NCI-H2227 treated with DMSO at 0.1 percent for 48 hours (cell line): ENCODE measurements at regions not wholly inside any gene's neighbourhood (a gene's known extent, or its start where the extent isn't known, plus 50 kb on each side); places are given as distances from the start of the nearest gene placed in this dataset.
A peak's percentile ranks its signal among the peaks of the same experiment; 100 is the strongest.
"Not testable (repeated sequence)": the region's sequence is repeated elsewhere in the genome, so short reads cannot be mapped to it uniquely, and the experiment has no call there.

Experiments used
- DNase-seq: peaks from one replicate; lab custom pipeline; 2025; lab: John Stamatoyannopoulos, UW

DNA sequence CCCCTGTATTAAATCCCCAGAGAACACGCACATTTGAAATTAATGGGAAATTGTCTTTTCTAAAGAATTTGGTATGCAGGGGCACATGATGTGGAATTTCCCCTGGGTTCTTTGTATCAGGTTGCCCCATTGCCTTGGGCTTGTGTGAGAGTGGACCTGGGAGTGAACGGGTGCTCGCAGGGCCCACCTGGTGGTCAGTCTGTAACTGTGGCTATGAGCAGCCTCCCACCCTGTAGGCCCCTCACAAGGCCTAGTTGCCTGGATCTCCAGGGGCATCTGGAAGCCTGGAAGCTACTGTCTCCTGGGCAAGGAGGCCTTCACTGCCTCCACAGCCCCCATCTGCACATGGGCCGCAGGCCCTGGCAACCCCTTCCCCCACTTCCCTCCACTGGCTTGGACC is 96.7 kb downstream of the SLC25A47 start:
- DNase-seq: no peak

DNA sequence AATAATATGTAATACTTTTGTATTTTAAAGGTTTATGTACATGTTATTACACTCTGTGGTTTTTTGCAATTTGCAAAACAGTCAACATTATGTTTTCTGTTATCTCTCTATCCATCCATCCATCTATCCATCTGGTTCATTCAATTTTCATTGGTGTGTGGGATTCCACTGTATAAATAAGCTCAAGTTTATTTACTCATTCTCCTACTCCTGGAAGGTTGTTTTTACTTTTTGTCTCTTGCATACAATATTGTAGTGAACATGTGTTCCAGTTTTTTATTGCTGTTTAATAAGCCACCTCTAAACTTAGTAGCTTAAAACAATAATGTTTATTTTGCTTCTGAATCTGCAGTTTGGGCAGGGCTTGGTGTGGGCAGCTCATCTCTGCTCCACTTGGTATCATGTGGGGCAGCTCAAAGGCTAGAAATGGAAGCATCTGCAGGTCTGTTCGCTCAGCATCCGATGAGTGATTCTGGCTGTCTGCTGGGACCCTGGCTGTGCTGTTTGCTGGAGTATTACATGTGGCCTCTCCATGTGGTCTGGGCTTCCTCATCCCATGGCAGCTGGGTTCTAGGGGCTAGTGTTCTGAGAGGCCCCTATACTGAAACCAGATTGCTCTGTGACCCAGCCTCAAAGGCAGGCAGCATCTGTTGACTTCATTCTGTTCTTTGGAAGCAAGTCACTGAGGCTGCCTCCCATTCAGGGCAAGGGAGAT is 98.8 kb downstream of the SLC25A47 start:
- no peak for DNase-seq

DNA sequence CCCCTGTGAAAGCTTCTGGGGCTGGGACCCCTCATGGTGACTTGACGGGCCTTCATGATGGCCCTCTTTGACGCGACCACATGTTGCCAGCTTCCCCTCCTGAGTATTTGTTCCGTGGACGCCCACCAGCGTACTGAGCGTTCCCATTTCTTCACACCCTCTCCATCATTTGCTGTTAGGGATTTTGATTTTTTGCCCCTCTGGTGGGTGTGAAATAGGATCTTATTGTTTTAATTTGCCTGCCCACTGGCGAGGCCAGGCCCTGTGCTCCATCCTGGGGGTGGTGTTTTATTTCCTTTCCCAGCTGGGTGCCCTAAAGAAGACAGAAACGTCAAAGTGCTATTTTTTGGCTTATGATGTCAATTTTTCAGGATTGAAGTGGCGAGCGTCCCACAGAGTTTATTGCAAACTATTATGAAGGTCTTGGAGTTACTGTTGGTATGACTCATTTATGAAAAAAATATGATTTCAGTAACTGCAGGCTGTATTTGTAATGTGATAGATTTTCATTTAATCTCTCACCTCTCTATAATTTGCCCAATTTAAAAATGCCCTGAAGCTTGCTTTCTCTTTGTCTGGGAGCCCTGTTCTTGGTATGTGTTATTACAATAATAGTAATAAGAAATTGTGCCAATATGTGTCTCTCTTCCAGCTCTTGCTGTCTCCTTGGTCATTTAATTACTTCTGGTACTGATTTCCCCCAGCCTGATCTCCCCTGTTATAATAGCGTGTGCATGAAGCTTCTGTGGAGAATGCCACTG is 99.6 kb downstream of the SLC25A47 start:
- peak; percentile 84 for DNase-seq

DNA sequence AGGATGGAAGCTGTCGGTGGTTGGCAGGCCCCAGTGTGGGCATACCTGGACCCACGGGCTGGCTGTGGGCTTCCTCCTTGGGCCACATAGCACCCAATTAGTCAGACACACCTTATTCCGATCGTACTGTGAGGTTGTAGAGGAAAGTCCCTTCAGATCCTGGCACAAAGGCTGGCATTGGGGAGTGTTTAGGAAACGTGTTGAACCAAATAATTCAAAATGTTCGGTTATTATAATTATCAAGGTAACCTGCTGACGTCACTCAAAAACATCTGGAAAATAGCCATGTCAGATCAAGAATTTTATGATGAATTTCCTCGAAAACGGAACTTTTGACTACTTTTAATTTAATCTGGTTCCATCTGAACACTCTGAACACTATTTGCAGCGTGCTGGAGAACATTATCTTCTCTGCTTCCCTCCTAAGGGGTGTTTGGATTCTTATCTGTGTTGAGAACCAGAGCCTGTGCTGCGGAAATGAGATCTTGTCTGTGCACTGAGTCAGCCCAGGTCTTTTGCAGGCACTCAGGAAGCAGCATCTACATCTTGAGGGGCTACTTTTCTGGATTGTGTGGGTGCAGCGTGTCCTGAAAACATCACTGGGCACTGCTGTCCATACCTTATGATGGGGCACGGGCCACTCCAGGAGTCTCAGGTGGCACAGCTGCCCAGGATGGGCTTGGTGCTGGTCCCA is 100.3 kb downstream of the SLC25A47 start:
- no peak for DNase-seq

DNA sequence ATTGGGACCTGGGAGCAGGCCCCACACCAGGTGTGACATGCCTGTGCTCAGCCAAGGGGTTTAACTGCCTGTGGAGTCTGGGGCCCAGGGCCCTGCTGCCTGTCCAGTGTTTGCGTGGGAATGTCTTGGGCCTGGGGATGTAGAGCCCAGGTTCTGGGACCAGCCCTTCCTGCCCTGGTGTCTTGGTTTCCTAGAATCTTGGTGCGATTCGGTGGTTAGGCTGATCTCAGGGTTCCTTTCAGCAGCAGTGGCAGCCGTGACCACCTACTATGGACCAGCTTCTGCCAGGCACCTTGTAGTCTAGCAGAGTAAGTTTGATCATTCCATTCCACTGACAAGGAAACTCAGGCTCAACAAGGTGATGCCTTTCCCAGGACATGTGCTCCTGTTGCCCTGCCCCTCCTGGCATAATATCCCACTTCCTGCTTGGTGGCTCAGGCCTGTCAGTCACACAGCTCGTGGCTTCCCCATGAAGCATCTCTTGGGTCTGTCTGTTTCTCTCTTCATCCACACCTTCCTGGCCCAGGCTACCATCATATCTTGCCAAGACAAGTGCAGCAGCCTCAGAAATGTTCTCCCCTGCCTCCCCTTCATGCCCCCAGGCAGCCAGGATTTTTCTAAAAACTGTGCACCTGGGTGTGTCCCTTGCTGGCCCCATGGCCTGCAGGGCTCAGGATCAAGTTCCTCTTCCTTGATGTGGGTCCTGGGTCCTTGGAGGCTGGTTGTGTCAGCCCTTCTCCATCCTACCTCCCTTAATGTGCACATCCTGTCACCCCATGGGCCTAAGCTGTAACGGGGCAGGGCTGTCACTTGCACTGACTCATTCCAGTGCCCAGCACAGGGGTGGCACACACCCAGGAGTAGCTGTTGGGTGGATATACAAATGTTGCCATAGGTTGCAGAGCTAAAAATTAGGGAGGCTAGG is 101.6 kb downstream of the SLC25A47 start:
- DNase-seq: no peak

DNA sequence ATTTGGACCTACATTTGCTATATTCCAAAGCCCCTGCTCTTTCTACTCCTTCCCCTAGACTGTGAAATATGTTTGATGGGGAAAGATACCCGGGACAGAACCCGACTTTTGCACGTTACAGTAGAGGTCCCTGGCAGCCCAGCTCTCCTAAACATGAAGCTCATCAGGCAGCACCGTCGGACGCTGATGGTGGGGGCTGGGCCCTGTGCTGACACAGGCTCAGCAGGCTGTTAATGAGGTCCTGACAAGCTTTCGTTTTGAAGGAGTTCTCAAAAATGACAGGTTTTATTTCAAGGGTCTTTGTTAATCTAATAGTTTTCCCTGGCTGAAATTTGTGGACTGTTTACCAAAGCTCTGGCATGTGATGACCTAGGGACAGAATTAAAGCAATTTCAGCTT is 102.3 kb downstream of the SLC25A47 start:
- DNase-seq: peak; percentile 30

DNA sequence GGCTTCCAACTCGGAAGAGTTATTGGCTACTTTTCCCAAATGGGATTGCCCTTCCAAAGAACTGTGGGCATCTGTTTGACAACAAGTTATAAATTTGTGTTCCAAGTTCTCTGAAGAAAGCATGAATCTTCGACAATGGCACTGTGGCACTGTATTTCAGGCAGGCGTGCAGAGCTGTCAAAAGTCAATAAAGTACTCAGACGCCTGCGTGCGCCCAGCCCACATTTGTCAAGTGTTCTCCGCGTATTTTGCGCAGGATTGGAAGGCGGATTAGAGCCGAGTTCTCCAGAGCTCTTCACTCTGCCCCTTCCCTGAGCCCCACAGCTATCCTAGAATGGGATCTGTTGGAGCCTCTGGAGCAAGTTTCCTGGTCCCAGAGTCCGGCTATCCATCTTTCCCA is 103.2 kb downstream of the SLC25A47 start:
- peak; percentile 10 for DNase-seq

DNA sequence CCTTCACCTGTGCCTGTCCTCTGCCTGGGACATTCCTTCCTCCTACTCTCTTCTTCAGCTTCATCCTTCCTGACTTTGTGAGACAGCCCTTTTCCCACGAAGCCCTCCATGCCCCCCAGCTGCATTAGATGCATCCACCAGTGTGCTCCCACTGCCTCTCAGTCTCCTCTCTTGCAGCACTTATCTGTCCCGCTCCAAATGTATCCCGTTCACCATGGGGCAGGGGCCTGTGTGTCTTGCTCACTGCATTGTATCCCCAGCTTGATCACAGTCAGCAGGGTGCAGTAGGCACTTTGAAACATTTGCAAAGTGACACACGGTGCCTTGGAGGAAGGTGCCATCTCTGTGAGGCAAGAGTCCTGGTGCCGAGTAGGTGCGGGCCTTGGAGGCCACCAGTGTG is 104.0 kb downstream of the SLC25A47 start:
- DNase-seq: no peak

DNA sequence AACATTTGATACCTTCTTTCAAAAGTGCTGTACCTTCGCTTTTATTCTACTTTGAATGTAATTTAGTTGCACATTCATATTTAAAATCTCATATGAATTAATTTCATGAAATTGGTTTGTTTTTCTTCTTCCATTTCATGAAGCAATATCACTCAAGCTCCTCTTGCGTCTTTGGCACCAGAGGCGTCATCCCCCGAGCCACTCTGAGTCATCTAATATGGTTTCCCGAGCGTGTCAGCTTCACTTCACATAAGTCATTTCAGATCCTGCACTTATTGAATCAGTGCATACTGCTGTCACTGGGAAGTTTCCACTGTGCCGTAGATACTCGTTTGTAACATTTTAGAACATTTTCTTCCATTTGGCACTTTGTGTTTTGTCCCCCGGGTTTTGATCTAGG is 105.6 kb downstream of the SLC25A47 start:
- DNase-seq: no peak

DNA sequence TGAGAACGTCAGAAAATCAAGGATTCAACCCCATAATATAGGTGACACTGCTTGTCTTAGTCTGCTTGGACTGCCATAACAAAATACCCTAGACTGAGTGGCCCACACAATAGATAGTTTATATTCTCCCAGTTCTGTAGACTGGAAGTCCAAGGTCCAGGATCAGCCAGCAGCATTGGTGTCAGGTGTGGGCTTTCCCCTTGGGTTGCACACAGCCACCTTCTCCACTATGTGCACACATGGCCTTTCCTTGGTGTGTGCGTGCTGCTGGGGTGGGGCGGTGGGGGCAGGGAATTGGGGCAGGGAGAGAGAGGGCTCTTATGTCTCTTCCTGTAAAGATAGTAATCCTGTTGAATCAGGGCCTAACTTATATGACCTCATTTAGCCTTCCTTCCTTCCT is 106.4 kb downstream of the SLC25A47 start:
- DNase-seq: no peak

DNA sequence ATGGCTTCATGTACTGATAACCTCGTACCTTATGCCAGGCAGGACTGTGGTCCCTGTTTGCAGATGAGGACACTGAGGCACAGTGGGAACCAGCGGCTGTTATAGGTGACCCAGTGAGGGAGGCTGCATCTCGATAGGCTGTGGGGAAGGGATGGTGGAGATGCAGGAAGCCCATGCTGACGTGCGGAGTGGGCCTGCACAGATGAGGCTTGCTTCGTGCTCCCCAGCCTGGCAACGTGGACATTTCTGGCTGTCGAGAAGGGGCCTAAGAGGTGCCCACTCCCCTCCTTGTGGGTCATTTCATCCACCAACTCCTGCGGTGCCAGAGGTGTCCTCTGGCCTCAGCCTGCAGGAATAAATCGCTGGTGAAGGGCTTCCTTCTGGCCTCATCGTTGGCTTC is 107.4 kb downstream of the SLC25A47 start:
- DNase-seq: no peak

DNA sequence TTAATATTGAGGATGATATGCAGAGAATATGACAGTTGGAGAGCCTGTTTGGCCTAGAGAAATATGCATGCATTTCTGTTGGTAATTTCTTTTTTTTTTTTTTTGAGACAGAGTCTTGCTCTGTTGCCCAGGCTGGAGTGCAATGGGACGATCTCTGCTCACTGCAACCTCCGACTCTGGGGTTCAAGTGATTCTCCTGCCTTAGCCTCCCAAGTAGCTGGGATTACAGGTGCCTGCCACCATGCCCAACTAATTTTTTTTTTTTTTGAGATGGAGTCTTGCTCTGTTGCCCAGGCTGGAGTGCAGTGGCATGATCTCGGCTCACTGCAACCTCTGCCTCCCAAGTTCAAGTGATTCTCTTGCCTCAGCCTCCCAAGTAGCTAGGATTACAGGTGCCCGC is 108.3 kb downstream of the SLC25A47 start:
- not testable (repeated sequence) for DNase-seq

DNA sequence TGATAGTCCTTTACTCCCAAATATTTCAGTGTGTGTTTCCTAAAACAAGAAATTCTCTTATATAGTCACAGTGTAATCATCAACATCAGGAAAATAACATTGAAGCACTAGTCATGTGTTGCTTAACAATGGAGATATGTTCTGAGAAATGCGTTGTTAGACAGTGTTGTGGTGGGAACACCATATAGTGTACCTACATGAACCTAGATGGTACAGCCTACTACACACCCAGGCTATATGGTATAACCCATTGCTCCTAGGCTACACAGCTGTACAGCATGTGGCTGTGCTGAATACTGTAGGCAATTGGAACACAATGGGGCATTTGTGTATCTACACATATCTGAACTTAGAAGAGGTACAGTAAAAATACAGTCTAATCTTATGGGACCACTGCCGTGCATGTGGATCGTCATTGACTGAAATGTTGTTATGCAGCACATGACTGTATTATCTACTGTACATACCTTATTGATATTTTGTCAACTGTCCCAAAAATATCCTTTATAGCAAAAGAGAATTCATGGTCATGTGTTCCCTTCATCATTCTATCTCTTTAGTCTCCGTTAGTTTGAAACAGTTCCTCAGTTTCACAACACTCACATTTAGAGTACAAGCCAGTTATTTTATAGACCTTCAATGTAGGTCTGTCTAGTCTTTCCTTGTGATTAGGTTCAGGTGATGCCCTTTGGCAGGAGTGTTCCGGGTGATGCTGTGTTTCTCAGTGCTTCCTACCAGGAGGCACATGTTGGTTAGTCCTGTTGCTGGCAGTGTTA is 109.7 kb downstream of the SLC25A47 start:
- DNase-seq: no peak

DNA sequence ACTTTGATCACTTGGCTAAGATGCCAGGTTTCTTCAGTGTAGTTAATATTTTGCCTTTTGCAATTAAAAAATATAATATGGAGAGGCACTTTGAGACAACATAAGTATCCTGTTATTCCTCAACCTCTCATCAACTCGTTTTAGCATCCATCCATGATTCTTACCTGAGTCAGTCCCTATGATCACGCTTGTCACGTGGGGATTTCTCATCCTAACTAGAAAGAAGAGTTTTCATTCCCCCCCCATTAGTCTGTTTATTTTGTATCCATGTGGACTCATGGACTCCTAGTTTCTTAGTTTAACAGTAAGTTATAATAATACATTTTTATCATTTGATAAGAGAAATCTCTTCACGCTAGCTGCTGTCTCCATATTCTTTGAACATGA is 110.3 kb downstream of the SLC25A47 start:
- DNase-seq: no peak

DNA sequence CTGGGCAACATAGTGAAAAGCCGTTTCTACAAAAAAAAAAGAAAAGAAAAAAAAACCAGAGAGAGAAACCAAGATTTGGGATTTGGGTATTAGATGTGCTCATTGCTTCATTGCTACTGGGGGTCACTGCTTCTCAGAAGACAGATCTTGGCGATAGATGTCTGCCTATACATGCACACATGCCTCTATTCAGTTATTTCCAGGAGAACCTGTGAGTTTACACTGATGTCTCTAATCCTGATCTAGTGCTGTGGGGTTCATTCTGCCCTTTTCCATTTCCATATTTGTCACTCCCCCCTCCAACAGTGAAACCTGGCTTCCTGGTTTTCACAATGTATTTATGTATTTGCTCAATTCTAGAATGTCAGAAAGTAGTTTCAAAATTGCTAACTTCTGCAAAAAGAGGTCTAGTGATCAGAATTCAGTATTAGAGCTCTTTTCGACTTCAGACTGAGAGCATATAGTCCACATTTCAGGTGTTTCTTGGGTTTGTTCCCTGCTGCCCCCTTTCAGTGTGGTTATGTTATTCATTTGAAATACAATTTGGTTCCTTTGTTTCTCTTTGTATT is 111.0 kb downstream of the SLC25A47 start:
- no peak for DNase-seq

DNA sequence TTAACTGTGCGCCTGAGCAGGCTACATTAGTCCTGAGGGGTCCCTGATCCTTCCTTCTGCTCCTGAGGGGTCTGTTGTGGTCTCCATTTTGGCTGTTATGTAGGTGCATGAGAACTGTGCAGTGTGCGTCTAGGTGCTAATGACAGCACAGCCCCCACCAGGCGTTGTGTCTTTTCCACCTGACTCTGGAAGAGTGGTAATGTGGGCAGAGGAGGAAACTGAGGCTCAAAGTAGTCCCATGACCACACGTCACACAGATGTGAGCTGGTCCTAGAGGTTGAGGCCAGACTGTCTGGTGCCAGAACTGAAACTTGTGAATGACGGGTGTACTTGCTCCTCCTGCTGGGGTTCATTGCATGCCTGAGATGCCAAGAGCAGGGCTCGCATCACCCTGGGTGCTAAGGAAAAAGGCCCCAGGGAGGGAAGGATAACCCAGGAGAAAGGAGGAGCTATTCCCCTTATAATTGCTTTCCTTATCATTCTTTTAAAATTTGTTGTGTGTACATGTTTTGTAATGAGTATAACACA is 111.8 kb downstream of the SLC25A47 start:
- no peak for DNase-seq

DNA sequence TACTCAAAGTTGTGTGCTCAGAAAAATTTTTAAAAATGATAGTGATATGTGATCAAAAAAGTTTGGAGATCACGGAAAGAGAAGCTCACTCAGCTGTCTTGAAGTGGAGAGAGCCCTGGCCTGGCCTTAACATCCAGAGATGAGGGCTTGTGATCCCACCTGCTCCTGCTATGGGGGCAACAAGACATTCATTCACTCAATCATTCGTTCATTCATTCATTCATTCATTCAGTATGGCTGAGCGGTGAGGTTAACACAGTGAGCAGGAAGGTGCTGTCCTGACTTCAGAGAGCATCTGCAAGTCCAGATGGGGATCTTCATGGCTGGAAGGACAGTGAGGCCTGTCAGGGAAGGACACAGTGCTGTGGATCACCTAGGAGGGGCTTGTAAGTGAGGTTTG is 112.3 kb downstream of the SLC25A47 start:
- DNase-seq: no peak

DNA sequence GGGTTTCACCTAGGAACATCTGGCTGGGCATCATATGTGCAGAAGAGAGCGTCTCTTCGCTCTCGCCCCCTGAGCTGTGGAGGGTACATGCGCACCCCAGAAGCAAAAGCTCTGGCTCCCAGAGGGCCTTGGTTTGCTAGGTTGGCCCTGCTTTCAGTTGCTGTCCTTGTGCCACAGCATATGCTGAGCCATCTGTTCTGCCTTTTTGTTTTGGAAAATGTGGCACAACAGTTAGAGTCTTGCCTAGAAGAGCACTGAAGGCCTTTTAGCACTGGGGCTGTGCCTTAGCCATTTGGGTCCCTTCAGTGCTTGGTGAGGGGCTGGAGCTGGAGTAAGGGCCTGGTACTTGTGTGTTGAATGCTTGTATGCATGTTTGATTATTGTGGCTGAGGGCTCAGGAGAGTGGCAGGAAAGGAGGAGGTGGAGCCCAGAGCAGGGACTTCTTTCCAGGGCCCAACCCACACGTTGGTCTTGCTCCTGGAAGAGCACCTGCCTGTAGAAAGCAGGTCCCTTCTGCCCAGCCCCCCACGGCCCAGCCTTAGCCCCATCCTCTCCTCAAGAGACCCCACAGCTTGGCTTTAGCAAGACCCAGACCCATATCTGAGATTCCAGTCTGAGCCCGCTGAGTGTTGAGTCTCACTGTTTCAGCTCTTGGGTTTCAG is 113.7 kb downstream of the SLC25A47 start:
- no peak for DNase-seq

DNA sequence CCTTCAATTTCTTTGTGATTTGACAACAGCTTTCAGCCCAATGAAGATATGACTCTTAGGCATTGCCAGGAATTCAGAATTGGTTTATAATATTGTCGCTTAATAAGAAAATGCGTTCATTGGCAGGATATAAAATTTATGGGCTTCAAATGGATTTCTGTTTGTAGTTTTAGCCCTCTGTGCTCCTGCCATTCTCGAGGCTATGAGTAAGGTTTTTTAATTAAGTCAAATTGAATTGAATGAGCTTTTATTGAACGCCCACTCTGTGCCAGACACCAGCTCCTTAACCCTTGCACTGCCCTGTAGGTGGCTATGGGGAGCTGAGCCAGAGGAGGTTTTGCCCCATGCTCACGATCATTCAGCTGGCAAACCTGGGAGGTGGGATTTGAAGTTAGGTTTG is 115.1 kb downstream of the SLC25A47 start:
- no peak for DNase-seq
